ENCODE measurements at regions not wholly inside any gene's neighbourhood (a gene's known extent, or its start where the extent isn't known, plus 50 kb on each side); places are given as distances from the start of the nearest gene placed in this dataset.

DNA sequence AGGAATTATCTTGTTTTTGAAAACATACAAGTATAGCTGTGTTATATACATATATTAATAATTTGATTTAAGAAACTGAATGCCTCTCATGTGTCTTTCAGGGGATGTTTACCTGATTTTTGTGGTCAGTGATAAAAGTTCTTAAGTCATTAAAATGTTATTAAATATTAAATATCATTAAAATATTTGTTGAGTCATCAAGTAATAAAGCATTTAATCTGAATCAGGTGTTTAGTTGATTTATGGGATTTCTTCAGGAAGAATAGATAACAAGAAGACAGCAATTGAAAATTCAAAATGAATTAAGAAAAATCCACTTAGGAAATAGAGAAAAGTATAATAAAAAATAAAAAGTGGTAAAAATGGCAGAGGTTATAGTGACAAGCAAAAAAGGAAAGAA, 361.9 kb upstream of the EYS start:
- dilution Hi-C loops (cut with MboI; ENCODE audit: extremely low pct_ligation_motif_present, low sequenced_read_pairs) (no loop called here), intact Hi-C loops (cut with micrococcal nuclease) (no loop called here)
- H3K27ac ChIP-seq (ENCODE audit: insufficient read depth, low read depth, low read length) = no peak overlapping the region
- POLR2A ChIA-PET = no interaction called here
- H3K9me1 ChIP-seq (replicated peaks; ENCODE audit: control insufficient read depth, extremely low read depth, insufficient read depth, low read length) = no peaks in the 10 kb centered on the region
- no peaks in the 10 kb centered on the region for H4K20me1 ChIP-seq (replicated peaks; ENCODE audit: control insufficient read depth, extremely low read depth, insufficient read depth, low read length)
- no peak for TF ChIP-seq JUN (IDR thresholded peaks at IDR 0.05; ENCODE audit: borderline replicate concordance, insufficient read depth, insufficient read length, low read depth)
- H3K36me3 ChIP-seq (ENCODE audit: control insufficient read depth in 2 of 2, extremely low read depth in 1 of 2, insufficient read depth in 2 of 2, low read length in 2 of 2) = no peaks in the 10 kb centered on the region
- DNase-seq (ENCODE audit: low read depth, low spot score) = no peak
- H3K9me3 ChIP-seq (replicated peaks; ENCODE audit: control insufficient read depth, insufficient read depth, low read length) = no peaks in the 10 kb centered on the region
- H3K9ac ChIP-seq (replicated peaks; ENCODE audit: extremely low read depth, insufficient read depth, low read length) = no peak overlapping the region
- H3K4me2 ChIP-seq (ENCODE audit: insufficient read depth, low read length) = no peak overlapping the region
- BruUV-seq (replicated peaks) = no TSS peak
- no peaks in the 10 kb centered on the region for H3K27me3 ChIP-seq (ENCODE audit: control insufficient read depth in 2 of 2, insufficient read depth in 2 of 2, low read length in 2 of 2)
- FAIRE-seq = no peak
- H2AFZ ChIP-seq (ENCODE audit: low read depth, low read length) = no peak overlapping the region
- no peaks in the 10 kb centered on the region for H3K4me1 ChIP-seq (ENCODE audit: control insufficient read depth, extremely low read depth, insufficient read depth, low read length)
- CTCF ChIA-PET = no interaction called here
- H3K4me3 ChIP-seq (replicated peaks in 1 of 3; ENCODE audit: insufficient read depth in 1 of 3, low read depth in 1 of 3, low read length in 3 of 3) = no peak overlapping the region
- H3K79me2 ChIP-seq (ENCODE audit: control insufficient read depth, insufficient read depth, low read length) = no peaks in the 10 kb centered on the region

DNA sequence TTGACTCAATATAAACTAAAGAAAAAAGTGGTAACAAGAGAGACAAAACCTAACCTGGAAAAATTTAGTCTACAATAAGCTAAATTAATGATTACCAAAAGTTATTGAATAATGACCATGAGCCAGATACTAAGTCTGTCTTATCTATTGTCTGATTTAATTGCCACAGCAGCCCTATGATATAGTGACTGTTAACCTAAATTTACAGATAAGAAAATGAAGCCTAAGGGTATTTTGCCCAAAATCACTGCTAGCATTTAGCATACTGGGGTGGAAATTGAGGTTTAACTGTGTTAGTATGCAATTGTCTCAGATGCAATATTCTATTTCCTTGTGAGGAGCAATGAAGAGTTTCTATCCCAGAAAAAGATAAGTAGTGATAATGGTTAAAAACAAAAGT, 361.0 kb upstream of the EYS start:
- intact Hi-C loops (cut with micrococcal nuclease) = no loop called here
- no peaks in the 10 kb centered on the region for H4K20me1 ChIP-seq (replicated peaks; ENCODE audit: control insufficient read depth, extremely low read depth, insufficient read depth, low read length)
- no peak for TF ChIP-seq JUN (IDR thresholded peaks at IDR 0.05; ENCODE audit: borderline replicate concordance, insufficient read depth, insufficient read length, low read depth)
- no peak for TF ChIP-seq POLR2A (IDR thresholded peaks at IDR 0.05; ENCODE audit: low read depth, low read length)
- TF ChIP-seq POLR2AphosphoS5 (IDR thresholded peaks at IDR 0.05; ENCODE audit: insufficient read depth, low read depth, low read length) = no peak
- TF ChIP-seq, protein P1, sequence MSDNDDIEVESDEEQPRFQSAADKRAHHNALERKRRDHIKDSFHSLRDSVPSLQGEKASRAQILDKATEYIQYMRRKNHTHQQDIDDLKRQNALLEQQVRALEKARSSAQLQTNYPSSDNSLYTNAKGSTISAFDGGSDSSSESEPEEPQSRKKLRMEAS (IDR thresholded peaks at IDR 0.05; ENCODE audit: insufficient read depth, insufficient read length) = no peak
- TF ChIP-seq CTCF (IDR thresholded peaks at IDR 0.05; ENCODE audit: extremely low read depth in 1 of 2, insufficient read depth in 1 of 2, low read depth in 1 of 2, low read length in 2 of 2) = no peak
- no peak for TF ChIP-seq FOS (IDR thresholded peaks at IDR 0.05; ENCODE audit: borderline replicate concordance, insufficient read depth, low read length)
- no peak for TF ChIP-seq EZH2 (IDR thresholded peaks at IDR 0.05; ENCODE audit: borderline replicate concordance, low read depth, low read length, severe bottlenecking)
- no peak for TF ChIP-seq GATA2 (IDR thresholded peaks at IDR 0.05; ENCODE audit: insufficient read depth, insufficient read length, low read depth, low read length)
- TF ChIP-seq MYC (IDR thresholded peaks at IDR 0.05; ENCODE audit: low read depth, low read length) = no peak
- H3K79me2 ChIP-seq (ENCODE audit: control insufficient read depth, insufficient read depth, low read length) = no peaks in the 10 kb centered on the region
- no peaks in the 10 kb centered on the region for H3K36me3 ChIP-seq (ENCODE audit: control insufficient read depth in 2 of 2, extremely low read depth in 1 of 2, insufficient read depth in 2 of 2, low read length in 2 of 2)
- no peak overlapping the region for H3K9ac ChIP-seq (replicated peaks; ENCODE audit: extremely low read depth, insufficient read depth, low read length)
- H2AFZ ChIP-seq (ENCODE audit: low read depth, low read length) = no peak overlapping the region
- POLR2A ChIA-PET = no interaction called here
- CTCF ChIA-PET = no interaction called here
- H3K27ac ChIP-seq (ENCODE audit: insufficient read depth, low read depth, low read length) = no peak overlapping the region
- no TSS peak for BruUV-seq (replicated peaks)
- H3K9me1 ChIP-seq (replicated peaks; ENCODE audit: control insufficient read depth, extremely low read depth, insufficient read depth, low read length) = no peaks in the 10 kb centered on the region
- H3K4me1 ChIP-seq (ENCODE audit: control insufficient read depth, extremely low read depth, insufficient read depth, low read length) = no peaks in the 10 kb centered on the region
- no peak for DNase-seq (ENCODE audit: low read depth, low spot score)
- H3K4me2 ChIP-seq (ENCODE audit: insufficient read depth, low read length) = no peak overlapping the region
- no peaks in the 10 kb centered on the region for H3K27me3 ChIP-seq (ENCODE audit: control insufficient read depth in 2 of 2, insufficient read depth in 2 of 2, low read length in 2 of 2)
- dilution Hi-C loops (cut with MboI; ENCODE audit: extremely low pct_ligation_motif_present, low sequenced_read_pairs) = no loop called here
- no peak overlapping the region for H3K4me3 ChIP-seq (replicated peaks in 1 of 3; ENCODE audit: insufficient read depth in 1 of 3, low read depth in 1 of 3, low read length in 3 of 3)
- FAIRE-seq = no peak
- H3K9me3 ChIP-seq (replicated peaks; ENCODE audit: control insufficient read depth, insufficient read depth, low read length) = no peaks in the 10 kb centered on the region

All from endothelial cell of umbilical vein (primary cell).